HCT116 (cell line): ENCODE measurements at regions not wholly inside any gene's neighbourhood (a gene's known extent, or its start where the extent isn't known, plus 50 kb on each side); places are given as distances from the start of the nearest gene placed in this dataset.

Experiments used
- ATAC-seq: fragments of 200-7000 bp; cut with Tn5 transposase; 2 replicates; pipeline ENCODE4 v1.9.1; 2020; ENCODE audit warnings: mild to moderate bottlenecking, moderate library complexity
- BruUV-seq: library from RNA; stranded (reverse); fragments of 400-500 nt; replicated peaks from 2 replicates; lab custom pipeline; 2021; lab: Mats Ljungman, UMichigan
- CTCF ChIA-PET: fragments of 300-600 bp; sonication (Branson Sonifier 250); formaldehyde crosslinking; loops from one replicate; lab custom pipeline; 2021; ENCODE audit warnings: antibody characterized with exemption; lab: Charles Lee
- POLR2A ChIA-PET: fragments of 300-600, 350-600 bp; sonication (Branson Sonifier 250); formaldehyde crosslinking; loops from one replicate; lab custom pipeline; 2021; ENCODE audit warnings: antibody characterized with exemption; lab: Charles Lee
- RAD21 ChIA-PET, 2 experiments: fragments of 300-600 bp; sonication (Branson Sonifier 250); formaldehyde crosslinking; loops; one replicate each; lab custom pipeline; 2023; ENCODE audit warnings: low total read pairs in 2 of 2; ENCODE audit not compliant: uncharacterized antibody in 2 of 2, unreplicated experiment in 2 of 2, low non-redundant PET in 1 of 2; lab: Charles Lee
- DNase-seq: peaks from one replicate; pipeline ENCODE4 v3.0.0-alpha.2; 2010; ENCODE audit warnings: low read depth, low spot score
- H2AFZ ChIP-seq: fragments of 200-600 bp; shearing (Covaris generic), sonication (generic); 2 replicates; pipeline ENCODE4 v1.6.1; 2017; ENCODE audit warnings: low read depth, mixed run types, mixed read lengths, antibody characterized with exemption, low read length; ENCODE audit not compliant: poor library complexity, severe bottlenecking
- H3K27ac ChIP-seq: 2 replicates; pipeline ENCODE4 v1.5.1; 2012; ENCODE audit warnings: low read depth, low read length
- H3K27me3 ChIP-seq: fragments of 200-600 bp; sonication (generic); 2 replicates; pipeline ENCODE4 v1.6.1; 2016; ENCODE audit warnings: mixed run types, low read length, mixed read lengths; ENCODE audit not compliant: insufficient read depth
- H3K36me3 ChIP-seq, 2 experiments: fragments of 200-500 bp in 1 of 2; fragments of 200-600 bp in 1 of 2; sonication (Bioruptor generic) in 1 of 2; sonication (generic) in 1 of 2; 2 replicates each; pipeline versions ENCODE4 v1.5.1 to v1.6.1; 2014 to 2016; ENCODE audit warnings: low read length in 2 of 2, inconsistent platforms in 1 of 2, mixed read lengths in 1 of 2, mixed run types in 1 of 2; ENCODE audit not compliant: insufficient read depth in 2 of 2, control insufficient read depth in 1 of 2
- H3K4me1 ChIP-seq, 2 experiments: fragments of 200-600 bp in 1 of 2; sonication (generic) in 1 of 2; 2 replicates each; pipeline versions ENCODE4 v1.5.1 to v1.6.1; 2012 to 2017; ENCODE audit warnings: low read length in 2 of 2, inconsistent platforms in 1 of 2, mild to moderate bottlenecking in 1 of 2, mixed read lengths in 1 of 2, mixed run types in 1 of 2, moderate library complexity in 1 of 2; ENCODE audit not compliant: insufficient read depth in 2 of 2, control insufficient read depth in 1 of 2
- H3K4me2 ChIP-seq: fragments of 200-600 bp; sonication (generic); 2 replicates; pipeline ENCODE4 v1.6.1; 2017; ENCODE audit warnings: mixed run types, low read length, mixed read lengths
- H3K4me3 ChIP-seq, 2 experiments: fragments of 200-600 bp in 1 of 2; sonication (generic) in 1 of 2; replicated peaks in 1 of 2; 2 replicates each; pipeline ENCODE4 v1.5.1; 2011 to 2016; ENCODE audit warnings: low read length in 2 of 2, control low read depth in 1 of 2, low read depth in 1 of 2, mild to moderate bottlenecking in 1 of 2, mixed read lengths in 1 of 2, mixed run types in 1 of 2
- H3K79me2 ChIP-seq: fragments of 200-600 bp; sonication (generic); 2 replicates; pipeline ENCODE4 v1.6.1; 2017; ENCODE audit warnings: mild to moderate bottlenecking, mixed run types, low read length, moderate library complexity, mixed read lengths; ENCODE audit not compliant: insufficient read depth
- H3K9ac ChIP-seq: fragments of 200-600 bp; sonication (generic); 2 replicates; pipeline ENCODE4 v1.6.1; 2016; ENCODE audit warnings: low read length, mixed read lengths
- H3K9me2 ChIP-seq: fragments of 200-600 bp; sonication (generic), shearing (Covaris generic); 2 replicates; pipeline ENCODE4 v1.6.1; 2017; ENCODE audit warnings: mixed run types, mild to moderate bottlenecking, moderate library complexity; ENCODE audit not compliant: insufficient read depth
- H3K9me3 ChIP-seq, 2 experiments: fragments of 200-500 bp in 1 of 2; fragments of 200-600 bp in 1 of 2; sonication (Bioruptor generic) in 1 of 2; sonication (generic) in 1 of 2; 2 replicates each; pipeline ENCODE4 v1.6.1; 2014 to 2017; ENCODE audit warnings: low read length in 2 of 2, mixed read lengths in 2 of 2, inconsistent platforms in 1 of 2, low read depth in 1 of 2, mild to moderate bottlenecking in 1 of 2, mixed run types in 1 of 2, moderate library complexity in 1 of 2; ENCODE audit not compliant: control insufficient read depth in 1 of 2, insufficient read depth in 1 of 2
- H4K20me1 ChIP-seq: fragments of 200-600 bp; sonication (generic), shearing (Covaris generic); 2 replicates; pipeline ENCODE4 v1.6.1; 2017; ENCODE audit warnings: mixed run types, mild to moderate bottlenecking, moderate library complexity; ENCODE audit not compliant: insufficient read depth
- CEBPB ChIP-seq: IDR thresholded peaks from 2 replicates; pipeline ENCODE4 v1.6.1; 2012; ENCODE audit warnings: low read depth
- EGR1 ChIP-seq: IDR thresholded peaks from 2 replicates; pipeline ENCODE4 v1.6.1; 2012; ENCODE audit warnings: low read depth
- ELF1 ChIP-seq: IDR thresholded peaks from 2 replicates; pipeline ENCODE4 v1.6.1; 2012; ENCODE audit warnings: low read depth, borderline replicate concordance
- EZH2 ChIP-seq: fragments of 200-600 bp; sonication (generic); IDR thresholded peaks from 2 replicates; pipeline ENCODE4 v1.6.1; 2017; ENCODE audit warnings: antibody characterized with exemption, mixed run types
- FOSL1 ChIP-seq: IDR thresholded peaks from 2 replicates; pipeline ENCODE4 v1.6.1; 2012; ENCODE audit warnings: low read depth
- JUND ChIP-seq: IDR thresholded peaks from 2 replicates; pipeline ENCODE4 v1.6.1; 2012
- MAX ChIP-seq: IDR thresholded peaks from 2 replicates; pipeline ENCODE4 v1.6.1; 2012
- POLR2A ChIP-seq: IDR thresholded peaks from 2 replicates; pipeline ENCODE4 v1.7.0; 2011; ENCODE audit warnings: borderline replicate concordance; ENCODE audit not compliant: insufficient read depth, insufficient read length; ENCODE audit errors: extremely low read depth
- POLR2AphosphoS5 ChIP-seq: IDR thresholded peaks from 2 replicates; pipeline ENCODE4 v1.6.1; 2011; ENCODE audit warnings: mild to moderate bottlenecking, low read depth, low read length, moderate library complexity
- REST ChIP-seq: IDR thresholded peaks from 2 replicates; pipeline ENCODE4 v1.6.1; 2012; ENCODE audit warnings: low read depth
- SIN3A ChIP-seq: IDR thresholded peaks from 2 replicates; pipeline ENCODE4 v1.6.1; 2012; ENCODE audit warnings: low read depth
- SP1 ChIP-seq: IDR thresholded peaks from 2 replicates; pipeline ENCODE4 v1.6.1; 2012; ENCODE audit warnings: low read depth
- SRF ChIP-seq: IDR thresholded peaks from 2 replicates; pipeline ENCODE4 v1.6.1; 2012; ENCODE audit warnings: low read depth
- TCF7L2 ChIP-seq: IDR thresholded peaks from 2 replicates; pipeline ENCODE4 v1.7.0; 2011; ENCODE audit warnings: borderline replicate concordance, inconsistent platforms; ENCODE audit not compliant: insufficient read depth, insufficient read length; ENCODE audit errors: extremely low read depth
- YY1 ChIP-seq: IDR thresholded peaks from 2 replicates; pipeline ENCODE4 v1.6.1; 2011; ENCODE audit warnings: low read length, low read depth, moderate library complexity, mild to moderate bottlenecking; ENCODE audit not compliant: insufficient replicate concordance; ENCODE audit errors: extremely low read depth
- ZBTB33 ChIP-seq: IDR thresholded peaks from 2 replicates; pipeline ENCODE4 v1.6.1; 2011; ENCODE audit warnings: mild to moderate bottlenecking, low read length, moderate library complexity; ENCODE audit not compliant: insufficient replicate concordance; ENCODE audit errors: extremely low read depth
- ZFX ChIP-seq: fragments of 450-650 bp; IDR thresholded peaks from 2 replicates; pipeline ENCODE4 v1.6.1; 2017
- ZNF274 ChIP-seq: fragments of 200-500 bp; sonication (Bioruptor generic); IDR thresholded peaks from 2 replicates; pipeline ENCODE4 v1.6.1; 2014; ENCODE audit warnings: mild to moderate bottlenecking, low read depth, low read length, inconsistent platforms
- intact Hi-C: fragments of 100-400 bp; cut with micrococcal nuclease; formaldehyde crosslinking; loops from 2 replicates; pipeline ENCODE4 v1.10.0; 2022

- ChIA-PET RAD21 (no interaction called here), POLR2A (no interaction called here), CTCF (no interaction called here)
- Histone ChIP-seq H3K36me3 (no peaks in the 10 kb centered on the region), H3K4me1 (no peaks in the 10 kb centered on the region), H3K27ac (no peak overlapping the region), H4K20me1 (no peaks in the 10 kb centered on the region), H3K9me3 (peaks cover 15 to 19% of the 10 kb centered on the region in 2 experiments; a peak in 3 of 4 replicates), H3K9ac (no peak overlapping the region), H3K27me3 (no peaks in the 10 kb centered on the region), H3K4me2 (no peak overlapping the region), H3K9me2 (no peaks in the 10 kb centered on the region), H3K79me2 (no peaks in the 10 kb centered on the region), H2AFZ (no peak overlapping the region), H3K4me3 (no peak overlapping the region)
- no peak for DNase-seq
- no peak for TF ChIP-seq SIN3A
- no peak for TF ChIP-seq MAX
- TF ChIP-seq ZFX, result no peak
- no peak for TF ChIP-seq SRF
- no peak for TF ChIP-seq CEBPB
- no peak for TF ChIP-seq YY1
- no peak for TF ChIP-seq SP1
- TF ChIP-seq ELF1, result no peak
- TF ChIP-seq ZBTB33, result no peak
- TF ChIP-seq POLR2A, result no peak
- TF ChIP-seq EGR1, result no peak
- TF ChIP-seq REST, result no peak
- TF ChIP-seq POLR2AphosphoS5, result no peak
- TF ChIP-seq JUND, result no peak
- TF ChIP-seq FOSL1, result no peak
- no peak for TF ChIP-seq ZNF274
- TF ChIP-seq TCF7L2, result no peak
- no peak for TF ChIP-seq EZH2
- no TSS peak for BruUV-seq
- ATAC-seq, result no peak
- intact Hi-C loops, result no loop called here
Observed at GRCh38 chr18:33983126-33983525, 241.6 kb downstream of the NOL4 start.
